ENCODE measurements at regions not wholly inside any gene's neighbourhood (a gene's known extent, or its start where the extent isn't known, plus 50 kb on each side); places are given as distances from the start of the nearest gene placed in this dataset.

- peaks cover 13% of the 10 kb centered on the region for H3K4me1 ChIP-seq
- H3K4me3 ChIP-seq (ENCODE audit: low read depth, low read length): no peak overlapping the region
- H3K9me3 ChIP-seq: no peaks in the 10 kb centered on the region
- no peaks in the 10 kb centered on the region for H3K27me3 ChIP-seq
- DNase-seq: no peak
- H3K36me3 ChIP-seq: no peaks in the 10 kb centered on the region
- TF ChIP-seq CTCF (IDR thresholded peaks at IDR 0.05; ENCODE audit: low read depth, low read length): no peak
Measured at GRCh38 chr5:164352695-164353094, 847.3 kb downstream of the MAT2B start.

DNA sequence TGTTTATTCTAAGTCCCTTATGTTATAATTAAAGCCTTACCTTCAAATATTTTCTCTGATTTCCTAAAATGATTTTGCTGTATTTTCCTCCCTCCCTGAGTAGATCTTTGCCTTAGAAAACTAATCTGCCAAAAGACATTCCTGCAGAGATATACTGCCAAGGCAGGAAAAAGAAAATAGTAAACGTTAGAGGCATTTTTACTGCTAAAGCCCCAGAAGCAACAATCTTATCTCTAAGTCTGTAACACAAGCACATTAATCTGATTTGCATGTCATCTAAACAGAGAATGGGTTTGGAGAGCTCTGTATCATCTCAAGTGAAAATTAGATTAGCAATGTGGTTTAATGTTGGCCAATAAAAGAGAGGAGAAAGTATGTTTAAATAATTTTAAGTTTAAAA is 847.7 kb downstream of the MAT2B start:
- H3K9me3 ChIP-seq: no peaks in the 10 kb centered on the region
- TF ChIP-seq CTCF (IDR thresholded peaks at IDR 0.05; ENCODE audit: low read depth, low read length): no peak
- H3K27me3 ChIP-seq: no peaks in the 10 kb centered on the region

GRCh38 chr5:164354139-164354751 is 848.8 kb downstream of the MAT2B start:
- DNase-seq: no peak
- no peaks in the 10 kb centered on the region for H3K9me3 ChIP-seq
- H3K27me3 ChIP-seq: no peaks in the 10 kb centered on the region
- H3K4me1 ChIP-seq: peaks cover 13% of the 10 kb centered on the region
- no peak for TF ChIP-seq CTCF (IDR thresholded peaks at IDR 0.05; ENCODE audit: low read depth, low read length)
- no peaks in the 10 kb centered on the region for H3K36me3 ChIP-seq
- no peak overlapping the region for H3K4me3 ChIP-seq (ENCODE audit: low read depth, low read length)

More for the DNA sequence above, 847.7 kb downstream of the MAT2B start:
- DNase-seq: no peak
- Histone ChIP-seq H3K36me3 (no peaks in the 10 kb centered on the region), H3K4me3 (ENCODE audit: low read depth, low read length) (no peak overlapping the region), H3K4me1 (peaks cover 13% of the 10 kb centered on the region)

DNA sequence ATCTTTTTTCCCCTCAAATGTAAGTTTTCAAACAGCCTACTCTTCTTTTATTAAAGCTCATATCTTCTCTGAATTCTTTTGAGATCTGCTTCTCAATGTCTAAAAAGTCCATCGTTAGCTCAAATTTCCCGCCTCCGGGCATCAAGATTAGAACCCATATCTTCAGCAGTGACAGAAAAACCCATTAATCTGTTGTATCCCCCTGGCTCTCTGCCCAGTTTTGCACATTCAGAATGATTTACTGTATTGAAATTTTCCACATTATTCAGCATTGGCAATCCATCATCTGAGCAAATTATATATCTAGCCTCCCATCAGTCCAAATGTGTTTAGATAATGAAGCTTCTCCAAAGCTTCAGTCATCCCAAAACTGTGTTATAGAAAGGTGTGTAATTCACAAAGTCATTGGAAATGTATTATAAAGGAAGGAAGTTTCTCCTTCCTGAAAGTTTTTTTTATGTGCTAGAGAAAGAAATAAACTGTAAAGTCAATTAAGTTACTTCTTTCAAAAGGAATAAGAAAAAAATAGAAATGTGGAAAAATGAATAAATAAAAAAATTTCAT is 849.9 kb downstream of the MAT2B start:
- peaks cover 13% of the 10 kb centered on the region for H3K4me1 ChIP-seq
- peak; percentile 51 for DNase-seq
- no peaks in the 10 kb centered on the region for H3K27me3 ChIP-seq
- no peak for TF ChIP-seq CTCF (IDR thresholded peaks at IDR 0.05; ENCODE audit: low read depth, low read length)
- H3K36me3 ChIP-seq: no peaks in the 10 kb centered on the region
- H3K4me3 ChIP-seq (ENCODE audit: low read depth, low read length): no peak overlapping the region
- H3K9me3 ChIP-seq: no peaks in the 10 kb centered on the region

DNA sequence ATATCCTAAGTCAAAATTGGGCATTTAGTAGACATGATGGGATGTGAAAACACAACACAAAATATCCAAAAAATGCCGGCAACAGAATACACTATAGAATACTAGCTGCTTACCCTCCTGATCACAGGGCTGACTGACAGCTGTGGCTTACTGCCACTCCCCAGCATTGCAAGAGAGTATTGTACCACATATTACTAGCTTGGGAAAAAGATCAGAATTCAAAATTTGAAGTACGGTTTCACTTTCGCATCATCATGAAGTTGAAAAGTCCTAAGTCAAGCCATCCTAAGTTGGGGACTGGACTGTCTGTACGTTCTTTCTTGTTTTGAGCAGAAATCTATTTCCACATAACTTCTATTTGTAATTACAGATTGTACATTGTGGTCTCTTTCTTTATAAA is 851.4 kb downstream of the MAT2B start:
- no peaks in the 10 kb centered on the region for H3K9me3 ChIP-seq
- H3K36me3 ChIP-seq: no peaks in the 10 kb centered on the region
- no peak for TF ChIP-seq CTCF (IDR thresholded peaks at IDR 0.05; ENCODE audit: low read depth, low read length)
- H3K27me3 ChIP-seq: no peaks in the 10 kb centered on the region
- H3K4me3 ChIP-seq (ENCODE audit: low read depth, low read length): no peak overlapping the region
- peaks cover 13% of the 10 kb centered on the region for H3K4me1 ChIP-seq
- DNase-seq: no peak

DNA sequence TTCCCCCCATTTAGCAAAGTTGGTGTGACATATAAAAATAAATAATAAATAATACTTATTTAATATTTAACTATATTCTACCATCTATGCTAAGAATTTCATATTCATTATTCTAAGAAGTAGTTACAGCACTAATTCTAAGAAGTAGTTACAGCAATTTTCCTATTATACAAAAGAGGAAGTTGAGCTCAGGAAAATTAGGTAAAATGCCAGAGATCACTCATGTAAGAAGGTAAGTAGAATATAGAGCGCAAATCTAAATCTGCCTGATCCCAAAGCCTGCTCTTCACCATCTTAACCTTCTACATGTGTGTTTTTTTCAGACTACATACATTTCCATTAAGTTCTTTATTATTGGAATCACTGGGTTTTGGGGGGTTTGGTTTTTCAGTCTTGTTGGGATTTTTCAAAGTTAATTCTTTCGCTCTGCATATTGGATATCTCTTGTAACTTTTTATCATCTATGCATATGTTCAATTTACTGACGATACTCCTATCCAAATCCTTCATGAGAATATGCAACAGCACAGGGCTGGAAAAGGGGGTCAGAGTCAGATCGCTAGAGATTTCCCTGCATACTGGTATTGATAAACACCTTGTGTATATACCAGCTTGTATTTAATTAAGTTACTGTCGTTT is 852.1 kb downstream of the MAT2B start:
- TF ChIP-seq CTCF (IDR thresholded peaks at IDR 0.05; ENCODE audit: low read depth, low read length): no peak
- no peaks in the 10 kb centered on the region for H3K9me3 ChIP-seq
- H3K4me3 ChIP-seq (ENCODE audit: low read depth, low read length): no peak overlapping the region
- no peaks in the 10 kb centered on the region for H3K27me3 ChIP-seq
- peaks cover 13% of the 10 kb centered on the region for H3K4me1 ChIP-seq
- H3K36me3 ChIP-seq: no peaks in the 10 kb centered on the region
- DNase-seq: no peak

Data from BE2C (cell line).